ENCODE measurements at regions not wholly inside any gene's neighbourhood (a gene's known extent, or its start where the extent isn't known, plus 50 kb on each side); places are given as distances from the start of the nearest gene placed in this dataset.
A peak's percentile ranks its signal among the peaks of the same experiment; 100 is the strongest.

- ChIA-PET CTCF (interaction anchor here (1.0 to 2.3 kb wide), 6 partner anchors 24 to 441 kb away, joined by 3 to 6 read pairs (median 4); partner anchors contain the start of gene FNDC1), POLR2A (no interaction called here)
- Histone ChIP-seq H3K4me1 (ENCODE audit: control insufficient read depth, insufficient read depth, low read length) (no peaks in the 10 kb centered on the region), H3K27ac (ENCODE audit: extremely low read depth, low read depth, low read length) (no peak overlapping the region), H3K36me3 (ENCODE audit: control insufficient read depth in 2 of 2, insufficient read depth in 1 of 2, low read length in 2 of 2) (no peaks in the 10 kb centered on the region), H3K4me3 (ENCODE audit: low read depth, low read length) (no peak overlapping the region), H3K9me3 (ENCODE audit: control insufficient read depth, insufficient read depth, low read depth, low read length) (no peaks in the 10 kb centered on the region)
- TF ChIP-seq ZNF366 (tag by site-specific recombination; conservative IDR thresholded peaks at IDR 0.05) (no peak), ZNF624 (tag by site-specific recombination; IDR thresholded peaks at IDR 0.05) (no peak), ZNF585B (tag by site-specific recombination; IDR thresholded peaks at IDR 0.05) (no peak), ZBTB1 (tag by site-specific recombination; IDR thresholded peaks at IDR 0.05) (no peak), ZNF426 (tag by site-specific recombination; IDR thresholded peaks at IDR 0.05) (no peak), ZNF837 (tag by site-specific recombination; IDR thresholded peaks at IDR 0.05) (no peak), GLIS1 (tag by site-specific recombination; IDR thresholded peaks at IDR 0.05) (no peak), ZNF202 (tag by site-specific recombination; IDR thresholded peaks at IDR 0.05; ENCODE audit: borderline replicate concordance) (no peak), SP7 (tag by site-specific recombination; IDR thresholded peaks at IDR 0.05) (no peak), ZNF521 (tag by site-specific recombination; IDR thresholded peaks at IDR 0.05) (no peak), ZNF341 (tag by site-specific recombination; IDR thresholded peaks at IDR 0.05; ENCODE audit: low read depth) (no peak), ZNF596 (tag by site-specific recombination; IDR thresholded peaks at IDR 0.05) (no peak), ZNF16 (tag by site-specific recombination; IDR thresholded peaks at IDR 0.05; ENCODE audit: low read depth) (no peak), KLF9 (tag by site-specific recombination; IDR thresholded peaks at IDR 0.05; ENCODE audit: low read depth) (no peak)
These were observed 83.3 kb downstream of the SOD2 start for GRCh38 chr6:159609652-159610178.

GRCh38 chr6:159608961-159609651 is 83.9 kb downstream of the SOD2 start:
- Histone ChIP-seq H3K4me3 (ENCODE audit: low read depth, low read length) (no peak overlapping the region), H3K9me3 (ENCODE audit: control insufficient read depth, insufficient read depth, low read depth, low read length) (no peaks in the 10 kb centered on the region), H3K4me1 (ENCODE audit: control insufficient read depth, insufficient read depth, low read length) (no peaks in the 10 kb centered on the region), H3K27ac (ENCODE audit: extremely low read depth, low read depth, low read length) (no peak overlapping the region), H3K36me3 (ENCODE audit: control insufficient read depth in 2 of 2, insufficient read depth in 1 of 2, low read length in 2 of 2) (no peaks in the 10 kb centered on the region)
- ChIA-PET POLR2A (no interaction called here), CTCF (interaction anchor here (0.7 to 2.3 kb wide), 16 partner anchors 10 to 436 kb away, joined by 3 to 8 read pairs (median 4); no protein-coding TSS in a partner anchor)
- TF ChIP-seq ZFP37 (tag by site-specific recombination; IDR thresholded peaks at IDR 0.05) (no peak), GLIS1 (tag by site-specific recombination; IDR thresholded peaks at IDR 0.05) (no peak), MZF1 (tag by site-specific recombination; IDR thresholded peaks at IDR 0.05; ENCODE audit: borderline replicate concordance) (no peak), ZNF629 (tag by site-specific recombination; IDR thresholded peaks at IDR 0.05) (no peak), ZNF324 (tag by site-specific recombination; IDR thresholded peaks at IDR 0.05) (no peak)

DNA sequence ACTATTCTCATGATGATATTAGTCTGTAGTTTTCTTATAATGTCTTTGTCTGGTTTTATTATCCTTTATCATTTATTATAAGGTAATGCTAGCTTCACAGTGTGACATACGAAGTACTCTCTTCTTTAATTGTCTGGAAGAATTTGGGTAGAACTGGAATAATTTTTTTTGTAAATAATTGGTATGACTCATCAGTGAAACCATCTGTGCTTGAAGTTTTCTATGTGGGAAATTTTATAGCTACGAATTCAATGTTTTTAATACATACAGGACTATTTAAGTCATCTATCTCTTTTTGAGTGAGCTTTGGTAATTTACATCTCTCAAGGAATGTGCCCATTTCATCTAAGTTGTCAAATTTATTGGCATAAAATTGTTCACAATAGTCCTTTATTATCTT is 86.3 kb downstream of the SOD2 start:
- H3K27ac ChIP-seq (ENCODE audit: extremely low read depth, low read depth, low read length): no peak overlapping the region
- ChIA-PET CTCF (interaction anchor here (1.0 to 1.2 kb wide), 2 partner anchors 21 to 433 kb away, joined by 3 read pairs; no protein-coding TSS in a partner anchor), POLR2A (no interaction called here)
- no peak for TF ChIP-seq ZNF558 (tag by site-specific recombination; IDR thresholded peaks at IDR 0.05)
- no peaks in the 10 kb centered on the region for H3K36me3 ChIP-seq (ENCODE audit: control insufficient read depth in 2 of 2, insufficient read depth in 1 of 2, low read length in 2 of 2)
- no peaks in the 10 kb centered on the region for H3K4me1 ChIP-seq (ENCODE audit: control insufficient read depth, insufficient read depth, low read length)
- H3K4me3 ChIP-seq (ENCODE audit: low read depth, low read length): no peak overlapping the region
- no peaks in the 10 kb centered on the region for H3K9me3 ChIP-seq (ENCODE audit: control insufficient read depth, insufficient read depth, low read depth, low read length)

- POLR2A ChIA-PET: no interaction called here
- Histone ChIP-seq H3K4me1 (ENCODE audit: control insufficient read depth, insufficient read depth, low read length) (no peaks in the 10 kb centered on the region), H3K9me3 (ENCODE audit: control insufficient read depth, insufficient read depth, low read depth, low read length) (no peaks in the 10 kb centered on the region), H3K36me3 (ENCODE audit: control insufficient read depth in 2 of 2, insufficient read depth in 1 of 2, low read length in 2 of 2) (no peaks in the 10 kb centered on the region), H3K4me3 (ENCODE audit: low read depth, low read length) (no peak overlapping the region), H3K27ac (ENCODE audit: extremely low read depth, low read depth, low read length) (no peak overlapping the region)
- no peak for TF ChIP-seq GLIS1 (tag by site-specific recombination; IDR thresholded peaks at IDR 0.05)
- TF ChIP-seq, protein P1, sequence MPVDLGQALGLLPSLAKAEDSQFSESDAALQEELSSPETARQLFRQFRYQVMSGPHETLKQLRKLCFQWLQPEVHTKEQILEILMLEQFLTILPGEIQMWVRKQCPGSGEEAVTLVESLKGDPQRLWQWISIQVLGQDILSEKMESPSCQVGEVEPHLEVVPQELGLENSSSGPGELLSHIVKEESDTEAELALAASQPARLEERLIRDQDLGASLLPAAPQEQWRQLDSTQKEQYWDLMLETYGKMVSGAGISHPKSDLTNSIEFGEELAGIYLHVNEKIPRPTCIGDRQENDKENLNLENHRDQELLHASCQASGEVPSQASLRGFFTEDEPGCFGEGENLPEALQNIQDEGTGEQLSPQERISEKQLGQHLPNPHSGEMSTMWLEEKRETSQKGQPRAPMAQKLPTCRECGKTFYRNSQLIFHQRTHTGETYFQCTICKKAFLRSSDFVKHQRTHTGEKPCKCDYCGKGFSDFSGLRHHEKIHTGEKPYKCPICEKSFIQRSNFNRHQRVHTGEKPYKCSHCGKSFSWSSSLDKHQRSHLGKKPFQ (tag by site-specific recombination; IDR thresholded peaks at IDR 0.05): peak; percentile 80
- CTCF ChIA-PET: no interaction called here
These were observed 88.5 kb downstream of the SOD2 start for GRCh38 chr6:159604443-159604956.

All from HEK293 (cell line).